Activated naive CD4-positive, alpha-beta T cell treated with Interleukin-2 at 50 U/mL for 16 hours (primary cell): ENCODE measurements at regions not wholly inside any gene's neighbourhood (a gene's known extent, or its start where the extent isn't known, plus 50 kb on each side); places are given as distances from the start of the nearest gene placed in this dataset.

Experiments used
- DNase-seq: peaks from one replicate; pipeline ENCODE4 v3.0.0-alpha.2; 2020

DNA sequence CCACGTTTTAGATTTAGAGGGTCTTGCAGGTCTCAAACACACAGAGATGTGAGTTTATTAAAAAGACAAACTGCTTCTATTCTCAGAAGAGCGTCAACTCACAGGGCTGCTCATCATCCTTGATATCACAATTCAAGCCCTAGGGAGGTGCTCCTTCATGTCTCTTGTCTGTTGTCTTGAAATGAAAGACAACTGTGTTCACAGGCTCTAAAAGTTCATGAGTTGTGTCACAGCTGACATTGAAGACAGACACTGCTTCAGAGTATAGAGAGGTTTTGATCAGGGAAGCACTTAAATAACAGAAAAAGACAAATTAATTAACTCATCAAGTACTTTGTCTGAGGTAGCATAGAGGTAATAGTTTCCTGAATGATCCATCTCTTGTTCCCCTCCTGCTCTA is 1917.6 kb upstream of the WWC1 start:
- DNase-seq = no peak

DNA sequence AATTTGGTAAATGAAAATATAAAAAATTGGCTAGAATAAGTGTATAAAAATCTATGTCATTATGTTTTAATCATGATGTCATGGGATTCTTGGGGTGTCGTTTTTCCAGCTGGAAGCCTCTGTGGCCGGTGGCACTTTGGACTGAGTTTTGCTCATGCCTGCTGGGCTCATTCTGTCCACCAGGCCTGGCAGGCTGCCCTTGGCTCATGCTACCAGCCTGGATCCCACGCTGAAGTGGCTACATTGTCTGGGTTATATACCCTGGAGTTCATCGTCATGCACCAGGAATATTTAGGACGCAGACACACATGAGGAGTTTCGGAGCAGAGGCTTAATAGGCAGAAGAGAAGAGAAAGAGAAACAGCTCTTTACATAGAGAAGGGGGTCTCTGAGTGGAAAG is 1913.7 kb upstream of the WWC1 start:
- DNase-seq = no peak

DNA sequence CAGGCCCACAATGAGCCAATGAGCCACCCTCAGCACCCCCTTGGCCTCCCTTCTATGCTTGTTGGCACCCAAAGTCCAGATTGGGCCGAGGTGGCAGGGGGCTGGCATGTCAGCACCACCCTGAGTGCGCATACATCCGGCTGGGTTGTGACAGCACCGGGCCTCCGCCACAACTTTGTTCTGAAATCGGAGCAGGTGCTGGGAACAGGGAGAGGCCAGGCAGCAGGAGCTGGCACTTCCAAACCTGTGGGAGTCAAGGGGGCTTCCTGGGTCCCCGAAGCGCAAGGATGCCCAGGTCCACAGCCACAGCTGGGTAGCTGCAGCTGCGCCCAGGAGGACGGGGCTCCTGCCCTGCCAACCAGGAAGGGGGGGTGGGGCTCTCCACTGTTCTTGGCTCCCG is 1911.9 kb upstream of the WWC1 start:
- no peak for DNase-seq

DNA sequence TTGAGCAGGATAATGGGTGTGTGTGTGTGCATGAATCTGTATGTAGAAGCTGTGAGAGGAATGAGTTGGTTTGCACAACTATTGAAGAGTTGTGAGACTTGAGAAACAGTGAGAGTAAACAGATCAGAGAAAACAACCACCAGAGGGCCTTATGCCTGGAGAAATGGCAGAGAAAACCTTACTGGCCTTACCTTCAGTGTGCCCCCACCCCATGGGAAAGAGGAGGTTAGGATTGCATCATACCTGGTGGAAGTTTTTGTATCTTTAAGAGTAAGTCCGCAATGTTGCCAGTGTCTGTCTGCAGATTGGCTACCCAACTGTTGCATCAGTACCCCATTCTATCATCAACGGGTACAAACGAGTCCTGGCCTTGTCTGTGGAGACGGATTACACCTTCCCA is 1909.4 kb upstream of the WWC1 start:
- DNase-seq = no peak

DNA sequence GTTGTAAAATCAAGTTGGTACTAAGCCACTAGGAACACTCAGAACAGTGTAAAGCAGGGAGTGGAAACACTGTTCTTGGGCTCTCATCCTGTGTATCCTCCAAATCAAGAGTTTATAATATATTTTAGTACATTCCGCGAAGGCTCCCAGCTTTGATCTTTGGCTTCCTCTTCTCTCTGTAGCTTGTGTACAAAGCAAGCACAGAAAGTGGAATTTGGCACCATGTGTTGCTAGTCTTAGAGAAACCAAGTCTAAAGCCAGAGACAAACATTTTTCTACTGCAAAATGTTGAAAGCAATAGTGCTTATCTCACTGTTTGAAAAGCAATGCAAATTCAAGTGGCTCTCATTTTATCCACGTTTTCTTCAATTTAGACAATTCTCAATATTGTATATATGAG is 1893.3 kb upstream of the WWC1 start:
- no peak for DNase-seq

DNA sequence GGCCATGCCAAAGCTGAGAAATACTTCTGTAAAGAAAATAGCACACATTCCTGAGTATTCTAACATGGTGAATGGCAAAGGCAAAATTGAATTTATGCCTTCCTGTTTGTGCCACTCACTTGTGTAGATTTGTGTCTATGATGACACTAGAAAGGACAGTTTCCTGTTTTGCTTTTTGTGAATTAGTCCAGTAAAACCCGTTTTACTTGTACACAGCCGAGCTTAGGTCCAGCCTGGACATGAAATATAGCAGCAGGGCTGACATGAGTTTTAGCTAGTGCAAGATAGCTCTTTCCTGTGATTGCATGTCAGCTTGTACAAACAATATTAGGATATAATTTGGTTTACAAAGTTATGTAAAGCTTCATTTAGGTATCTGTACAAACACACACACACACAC is 1891.7 kb upstream of the WWC1 start:
- no peak for DNase-seq

DNA sequence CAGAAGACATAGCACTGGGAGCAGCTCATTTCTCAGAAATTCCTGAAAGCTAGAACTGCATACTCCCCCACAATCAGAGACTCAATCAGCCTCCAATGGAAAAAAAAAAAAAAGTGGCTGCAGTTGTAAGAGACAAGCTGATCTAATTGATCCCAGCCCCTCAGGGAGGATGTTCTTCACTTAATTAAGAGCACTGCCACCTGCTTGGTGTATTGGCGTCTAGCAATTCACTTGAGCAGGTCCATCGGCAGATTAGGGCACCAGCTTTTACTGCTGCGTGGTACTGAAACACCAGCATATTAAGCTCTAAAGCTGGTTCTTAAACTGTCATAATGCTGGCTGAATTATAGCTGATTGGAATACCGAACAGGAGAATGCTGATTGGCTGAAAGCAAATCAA is 1890.1 kb upstream of the WWC1 start:
- no peak for DNase-seq

DNA sequence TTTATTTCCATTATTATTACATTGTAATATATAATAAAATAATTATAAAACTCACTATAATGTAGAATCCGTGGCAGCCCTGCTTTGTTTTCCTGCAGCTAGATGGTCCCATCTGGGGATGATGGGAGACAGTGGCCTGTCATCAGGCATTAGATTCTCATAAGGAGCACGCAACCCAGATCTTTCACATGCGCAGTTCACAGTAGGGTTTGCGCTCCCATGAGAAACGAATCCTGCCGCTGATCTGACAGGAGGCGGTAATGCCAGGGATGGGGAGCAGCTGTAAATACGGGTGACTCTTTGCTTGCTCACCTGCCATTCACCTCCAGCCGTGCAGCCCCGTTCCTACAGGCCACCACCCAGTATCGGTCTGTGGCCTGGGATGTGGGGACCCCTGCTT is 1879.3 kb upstream of the WWC1 start:
- DNase-seq = no peak

DNA sequence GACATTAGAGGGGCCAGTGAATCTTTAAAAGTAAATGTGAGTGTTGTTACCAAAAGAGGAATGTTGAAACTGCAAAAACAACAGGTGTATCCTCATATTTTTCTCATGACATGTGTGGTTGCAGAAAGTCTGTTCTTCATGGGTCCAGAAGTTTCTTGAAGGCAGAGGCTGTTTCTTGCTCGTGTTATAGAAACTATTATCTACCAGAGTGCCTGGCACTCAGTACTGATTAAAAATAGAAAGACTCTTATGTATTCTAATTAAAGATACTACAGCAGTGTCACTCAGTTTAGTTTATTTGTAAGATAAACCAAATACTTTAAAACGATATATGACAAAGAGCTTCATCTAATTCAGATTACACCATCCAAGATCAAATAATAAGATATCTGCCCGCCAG is 1864.2 kb upstream of the WWC1 start:
- no peak for DNase-seq

DNA sequence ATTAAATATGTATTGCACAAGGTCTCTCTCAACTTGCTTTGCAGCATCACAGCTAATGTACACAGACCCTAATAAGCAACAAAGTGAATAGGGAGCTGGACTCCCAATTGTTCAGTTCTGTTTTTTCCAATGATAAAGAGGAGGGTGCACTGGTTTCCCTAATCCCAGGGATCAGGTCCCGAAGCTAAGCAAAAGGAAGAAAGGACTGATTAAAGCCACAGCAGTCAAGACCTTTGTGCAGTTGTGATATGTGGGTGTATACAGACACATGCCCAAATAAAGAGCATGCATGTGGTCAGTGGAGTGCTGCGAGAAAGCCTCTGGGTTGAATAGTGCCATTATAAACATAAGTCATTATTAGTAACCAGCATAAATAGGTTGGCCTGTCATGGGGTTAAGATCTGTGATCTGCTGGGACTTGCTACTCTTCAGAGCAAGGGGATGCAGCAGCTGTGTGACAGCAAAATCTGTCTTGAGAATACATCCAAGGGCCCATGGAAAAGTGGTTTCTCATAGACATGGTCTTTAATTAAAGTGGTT is 1863.1 kb upstream of the WWC1 start:
- no peak for DNase-seq

DNA sequence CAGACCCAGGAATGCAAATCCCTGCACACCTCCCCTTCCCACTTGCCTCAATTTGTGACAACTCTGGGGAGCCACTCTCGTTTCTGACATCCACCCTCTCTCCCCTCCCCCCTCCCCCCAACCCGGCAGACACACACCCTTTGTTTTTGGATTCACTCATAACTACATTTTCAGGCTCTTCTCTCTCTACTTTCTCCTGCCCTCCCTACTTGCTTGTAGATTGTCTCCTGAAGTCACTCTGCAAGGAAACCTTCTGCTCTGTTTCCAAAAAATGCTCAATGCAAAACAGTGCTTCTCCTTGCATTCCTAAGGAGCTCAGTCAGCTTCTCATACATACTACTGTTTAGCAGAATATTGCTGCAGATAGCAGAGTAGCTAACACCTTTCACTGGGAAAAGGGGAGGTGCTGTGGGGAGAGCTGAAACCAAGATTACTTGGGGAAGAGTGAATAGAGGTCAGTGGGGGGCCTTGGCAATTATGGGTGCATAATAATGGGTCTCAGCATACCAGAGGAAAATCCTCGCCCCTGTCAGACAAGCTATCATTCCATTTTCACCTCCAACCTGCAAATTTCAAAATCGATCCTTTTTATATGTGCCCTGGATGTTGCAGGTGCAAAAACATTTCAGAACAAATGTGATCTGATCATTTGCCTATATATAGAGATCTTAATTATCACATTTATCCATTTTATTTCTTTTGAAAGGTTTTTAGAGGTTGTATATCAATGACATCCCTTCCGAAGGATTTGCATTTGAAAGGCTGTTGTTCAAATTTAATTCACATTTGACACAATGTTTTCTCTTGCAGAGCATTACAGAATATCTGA is 1860.7 kb upstream of the WWC1 start:
- no peak for DNase-seq

DNA sequence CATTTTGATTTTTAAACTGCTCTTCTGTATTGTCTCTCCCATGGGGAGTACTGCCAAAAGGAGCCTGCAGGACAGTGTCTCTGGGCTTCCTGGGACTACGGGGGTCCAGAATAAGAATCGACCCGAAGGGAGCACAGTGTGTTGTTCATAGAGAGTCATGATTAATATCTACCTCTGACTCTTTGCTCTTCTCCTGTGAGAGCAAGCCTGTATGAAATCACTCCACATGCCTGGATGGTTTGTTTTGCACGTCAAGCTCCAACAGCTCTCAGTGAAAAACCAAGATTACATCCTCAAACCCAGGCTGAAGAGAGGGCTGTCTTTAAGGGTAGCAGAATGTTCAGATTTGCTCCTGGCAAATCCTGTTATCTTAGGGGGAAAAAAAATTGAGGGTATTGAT is 1860.0 kb upstream of the WWC1 start:
- no peak for DNase-seq

DNA sequence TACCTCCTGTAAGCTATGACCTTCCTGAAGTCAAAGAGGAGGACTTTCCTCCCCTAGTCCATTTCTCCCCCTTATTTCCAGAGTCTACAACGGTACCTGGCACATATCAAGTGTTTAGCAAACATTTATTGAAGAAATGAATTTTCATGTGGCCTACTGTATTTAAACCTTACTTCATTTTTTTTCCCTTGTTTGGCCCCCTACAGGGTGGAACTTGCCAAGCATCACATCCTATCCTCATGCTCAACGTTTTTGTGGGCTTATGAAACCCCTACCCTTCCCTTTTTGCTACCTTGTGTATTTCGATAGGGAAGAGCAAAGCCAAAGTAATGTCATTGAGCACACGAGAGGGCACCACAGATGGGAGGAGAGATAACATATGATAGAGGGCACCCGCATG is 1857.8 kb upstream of the WWC1 start:
- no peak for DNase-seq

DNA sequence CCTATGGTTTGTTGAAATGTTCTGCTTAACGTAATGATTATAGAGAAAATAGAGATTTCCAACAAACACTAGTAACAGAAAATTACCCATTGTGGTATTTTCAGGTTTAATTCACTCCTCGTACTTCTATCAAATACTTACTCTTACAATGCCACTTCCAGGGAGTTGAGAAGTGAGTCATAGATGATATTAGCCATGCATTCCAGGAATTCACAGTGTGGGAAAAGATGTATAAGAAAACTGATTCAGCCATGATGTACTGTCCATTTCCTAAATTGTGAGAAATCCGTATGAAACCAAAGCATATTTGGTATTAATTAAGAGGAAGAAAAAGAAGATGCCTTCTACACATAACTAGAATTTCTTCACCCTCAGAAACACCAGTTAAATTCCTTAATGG is 1854.6 kb upstream of the WWC1 start:
- DNase-seq = no peak

DNA sequence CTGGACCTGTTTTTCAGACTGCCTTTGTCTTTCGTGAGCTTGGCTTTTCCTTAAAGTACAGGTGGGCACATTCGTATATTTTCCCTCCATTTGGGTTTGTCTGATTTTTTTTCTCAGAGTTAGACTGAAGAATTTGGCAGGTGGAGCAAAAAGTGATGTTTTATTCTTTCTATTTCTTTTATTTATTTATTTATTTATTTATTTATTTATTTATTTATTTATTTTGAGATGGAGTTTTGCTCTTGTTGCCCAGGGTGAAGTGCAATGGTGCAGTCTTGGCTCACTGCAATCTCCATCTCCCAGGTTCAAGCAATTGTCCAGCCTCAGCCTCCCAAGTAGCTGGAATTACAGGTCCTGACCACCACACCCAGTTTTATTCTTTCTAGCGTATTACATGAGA is 1805.1 kb upstream of the WWC1 start:
- DNase-seq = no peak

DNA sequence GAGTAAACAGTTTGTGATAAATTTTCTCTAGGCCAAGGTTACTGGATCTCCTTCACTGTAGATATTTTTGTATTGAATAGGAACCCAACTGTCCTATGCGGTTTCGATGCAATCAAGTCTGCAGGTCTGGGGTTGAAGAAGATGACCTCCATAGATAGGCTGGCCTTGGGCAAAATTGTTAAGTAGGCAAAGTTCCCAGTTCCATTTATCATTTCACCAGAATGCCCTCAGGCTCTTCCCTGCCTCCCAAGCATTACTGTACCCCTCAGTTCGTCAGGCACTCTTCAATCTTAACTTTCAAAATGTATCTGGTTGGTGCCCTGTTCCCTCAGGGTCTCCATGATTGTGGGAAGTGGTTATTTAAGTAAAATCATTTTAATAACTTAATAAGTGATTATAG is 1802.9 kb upstream of the WWC1 start:
- no peak for DNase-seq

DNA sequence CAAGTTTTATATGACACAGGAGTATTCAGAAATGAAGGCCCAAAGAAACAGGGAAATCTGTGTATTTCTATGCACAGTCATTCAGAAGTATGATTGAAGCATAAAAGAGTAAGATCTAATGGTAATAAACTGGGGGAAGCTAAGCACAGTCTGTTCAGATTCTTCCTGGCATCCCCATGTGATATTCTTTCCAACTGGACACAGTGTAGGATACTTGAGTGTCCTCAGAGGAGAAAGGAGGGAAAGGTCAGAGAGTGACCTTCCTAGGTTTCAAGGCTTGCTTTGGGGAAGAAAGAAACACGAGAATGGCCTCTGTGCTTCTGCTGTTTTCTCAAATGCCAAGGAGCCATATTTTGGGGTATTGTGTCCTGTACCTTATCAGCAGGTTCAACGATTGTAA is 1798.4 kb upstream of the WWC1 start:
- no peak for DNase-seq

DNA sequence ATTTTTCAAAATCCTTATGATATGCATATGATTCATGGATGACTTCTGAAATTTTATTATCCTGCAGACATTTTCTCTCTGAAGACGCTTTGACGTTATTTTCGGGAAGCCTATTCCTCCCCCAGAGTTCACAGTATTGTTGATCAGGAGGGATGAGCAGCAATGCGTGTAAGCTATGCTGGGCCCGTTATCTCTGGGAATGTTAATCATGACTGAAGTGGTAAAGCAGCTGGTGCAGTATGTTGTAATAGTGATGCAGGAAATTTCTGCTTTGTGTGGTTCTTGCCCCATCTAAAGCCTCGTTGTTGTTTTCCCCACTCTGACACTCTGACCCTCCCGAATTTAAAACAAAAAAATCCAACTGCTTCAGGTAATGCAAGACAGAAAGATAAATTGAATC is 1797.8 kb upstream of the WWC1 start:
- no peak for DNase-seq

DNA sequence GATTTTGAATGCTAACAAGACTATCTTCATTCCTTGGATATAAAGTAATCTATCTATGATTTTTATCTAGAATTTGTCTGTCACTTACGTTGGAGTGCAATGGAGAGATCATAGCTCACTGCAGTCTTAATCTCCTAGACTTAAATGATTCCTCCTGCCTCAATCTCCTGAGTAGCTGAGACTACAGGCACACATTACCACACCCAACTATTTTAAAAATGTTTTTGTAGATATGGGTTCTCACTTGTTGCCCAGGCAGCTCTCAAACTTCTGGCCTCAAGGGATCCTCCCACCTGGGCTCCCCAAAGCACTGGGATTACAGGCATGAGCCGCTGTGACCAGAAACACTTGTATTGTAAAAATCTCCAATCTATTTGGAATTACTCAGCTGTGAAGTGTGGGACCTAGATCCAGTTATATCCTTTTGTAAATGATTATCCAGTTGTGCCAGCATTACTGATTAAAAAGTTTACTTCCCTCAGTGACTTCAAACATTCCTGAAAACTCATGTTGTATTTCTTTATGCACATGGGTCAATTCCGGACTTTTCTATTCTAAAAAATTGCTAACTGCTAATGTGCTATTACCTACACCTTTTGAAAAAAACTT is 1793.8 kb upstream of the WWC1 start:
- no peak for DNase-seq

DNA sequence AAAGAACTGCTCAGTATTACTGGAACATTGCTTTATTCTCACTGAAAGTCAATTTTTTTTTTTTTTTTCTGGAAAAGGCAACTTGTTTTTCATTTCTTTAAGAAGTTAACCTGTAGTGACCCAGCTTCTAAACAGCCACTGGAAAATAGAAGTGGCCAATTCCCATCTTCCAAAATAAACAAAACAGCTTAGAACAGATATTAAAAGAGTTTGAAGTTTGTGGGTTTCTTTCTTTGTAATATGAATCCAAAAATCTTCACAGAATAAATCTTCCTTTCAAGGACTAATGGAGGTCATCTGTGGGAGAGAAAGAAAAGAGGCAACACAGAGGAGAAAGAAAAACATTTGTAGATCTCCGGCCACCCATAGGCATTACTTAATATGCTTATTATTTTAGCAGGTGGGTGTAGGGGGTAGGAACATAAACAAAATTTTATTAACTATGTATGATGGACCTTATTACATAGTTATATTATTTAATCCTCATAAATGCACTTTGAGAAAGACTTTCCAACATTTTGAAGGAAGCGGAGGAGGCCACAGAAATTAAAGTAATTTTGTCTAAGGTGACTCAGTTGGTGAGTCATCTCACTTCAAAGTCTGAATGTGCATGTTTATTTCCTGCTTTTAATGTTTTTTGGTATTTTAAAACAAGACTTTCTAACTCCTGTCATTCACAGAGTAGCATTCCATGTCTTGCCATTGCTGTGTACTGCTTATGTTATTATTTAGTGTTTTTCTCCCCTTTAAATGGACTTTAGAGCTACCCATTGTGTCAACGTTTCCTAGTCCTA is 1791.8 kb upstream of the WWC1 start:
- no peak for DNase-seq

DNA sequence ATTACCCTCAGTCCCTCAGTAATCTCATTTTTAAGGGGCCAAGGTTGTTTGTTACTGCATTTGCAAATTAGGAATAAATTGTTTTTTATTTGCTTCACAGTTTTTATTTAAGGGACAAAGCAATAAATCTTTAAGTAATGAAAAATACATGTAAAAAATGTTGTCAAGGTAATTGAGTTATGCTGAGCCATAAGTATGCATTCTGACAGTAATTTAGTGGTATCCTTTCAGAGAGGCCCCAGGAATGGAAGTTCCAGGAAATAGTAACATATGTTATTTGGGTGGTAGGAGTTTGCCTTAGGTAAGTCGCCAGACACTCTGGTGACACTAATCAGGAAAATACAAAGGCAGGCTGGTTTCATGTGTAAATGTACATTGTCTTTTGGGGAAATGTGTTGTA is 1787.9 kb upstream of the WWC1 start:
- no peak for DNase-seq

DNA sequence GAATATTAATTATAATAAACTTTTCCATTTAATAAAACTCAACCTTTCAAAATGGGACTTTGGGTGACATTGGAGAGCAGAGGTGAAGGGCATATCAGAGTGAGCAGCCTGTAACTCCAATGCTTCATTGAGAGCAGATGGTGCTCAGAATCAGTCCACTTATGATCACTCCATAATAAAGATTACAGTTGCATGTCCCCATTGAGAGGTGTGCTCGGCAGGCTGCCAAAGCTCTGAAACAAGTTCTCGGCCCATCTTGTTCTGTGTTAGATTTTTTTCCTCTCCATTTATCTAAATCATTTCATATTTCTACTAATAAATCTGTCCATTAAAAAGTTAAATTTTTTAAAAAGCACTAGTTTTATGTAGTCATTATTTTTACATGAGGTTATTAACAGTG is 1786.4 kb upstream of the WWC1 start:
- DNase-seq = no peak

DNA sequence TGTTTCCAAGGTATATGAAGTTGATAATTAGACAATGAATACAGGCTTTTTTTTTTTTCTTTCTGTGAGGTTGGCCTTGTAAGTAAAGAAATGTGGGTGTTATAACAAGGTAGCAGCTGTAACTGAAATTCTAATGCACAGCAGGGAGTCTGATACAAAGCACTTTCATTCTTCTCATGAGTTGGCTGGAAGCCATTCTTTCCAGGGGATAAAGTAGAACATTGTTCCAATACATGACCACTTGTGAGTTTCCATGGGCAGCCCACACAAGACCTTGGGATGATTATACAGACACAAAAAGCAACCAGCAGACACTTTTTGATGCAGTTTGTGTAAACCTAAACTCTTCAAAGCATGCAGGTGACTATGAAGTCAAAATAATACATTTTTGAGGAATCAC is 1785.9 kb upstream of the WWC1 start:
- DNase-seq = no peak
